ENCODE measurements at regions not wholly inside any gene's neighbourhood (a gene's known extent, or its start where the extent isn't known, plus 50 kb on each side); places are given as distances from the start of the nearest gene placed in this dataset.

- DNase-seq = peak; percentile 64
- ATAC-seq = peak; percentile 90
- intact Hi-C loops (cut with micrococcal nuclease) = no loop called here
These were observed 410.7 kb downstream of the SIPA1L2 start for GRCh38 chr1:232218955-232219865.

GRCh38 chr1:232213928-232214327 is 416.0 kb downstream of the SIPA1L2 start:
- ATAC-seq (no peak), DNase-seq (no peak)
- intact Hi-C loops (cut with micrococcal nuclease) = loop anchor here (5.0 kb wide), 1 partner anchor 413 kb away; no protein-coding TSS in a partner anchor

DNA sequence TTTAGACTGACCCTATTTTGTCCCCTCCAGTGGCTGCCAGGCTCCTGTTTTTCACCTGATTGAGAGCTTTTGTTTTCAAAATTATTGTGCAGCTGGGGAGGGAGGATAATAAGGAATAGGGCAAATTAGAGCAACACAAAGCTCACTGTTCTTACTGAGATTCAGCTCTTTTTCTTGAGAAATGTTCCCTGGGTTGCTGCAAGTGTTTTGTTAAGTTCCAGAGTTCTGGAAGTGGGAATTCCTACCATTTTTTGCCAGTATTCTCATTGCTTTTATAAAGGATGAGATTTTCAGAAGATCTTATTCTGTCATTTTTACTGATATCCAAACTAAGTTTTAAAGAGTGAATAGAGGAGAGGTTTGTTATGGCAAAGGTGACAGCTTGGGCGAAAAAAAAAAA is 417.7 kb downstream of the SIPA1L2 start:
- intact Hi-C loops (cut with micrococcal nuclease) = loop anchor here (5.0 kb wide), 1 partner anchor 415 kb away; no protein-coding TSS in a partner anchor
- ATAC-seq = no peak
- DNase-seq = no peak

DNA sequence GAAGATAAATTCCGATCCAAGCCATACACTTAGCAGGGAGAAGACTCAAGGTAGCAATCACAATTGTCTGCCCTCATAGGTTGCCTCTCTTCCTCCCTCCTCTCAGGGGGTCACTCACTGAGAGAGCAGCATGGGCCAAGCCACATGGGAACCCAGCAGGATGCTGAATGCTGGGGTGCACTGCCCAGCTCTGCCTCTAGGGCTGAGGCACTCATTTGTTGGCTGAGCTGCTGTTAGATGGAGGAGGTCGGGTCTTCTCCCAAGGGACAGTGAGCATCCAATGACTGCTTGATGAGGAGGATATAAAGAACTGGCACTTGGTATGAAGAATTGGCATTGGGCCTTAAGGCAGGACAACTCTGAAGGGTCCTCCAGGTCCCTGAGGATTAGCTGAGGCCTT is 418.8 kb downstream of the SIPA1L2 start:
- ATAC-seq (no peak), DNase-seq (no peak)
- intact Hi-C loops (cut with micrococcal nuclease) = loop anchor here (5.0 kb wide), 1 partner anchor 416 kb away; no protein-coding TSS in a partner anchor

DNA sequence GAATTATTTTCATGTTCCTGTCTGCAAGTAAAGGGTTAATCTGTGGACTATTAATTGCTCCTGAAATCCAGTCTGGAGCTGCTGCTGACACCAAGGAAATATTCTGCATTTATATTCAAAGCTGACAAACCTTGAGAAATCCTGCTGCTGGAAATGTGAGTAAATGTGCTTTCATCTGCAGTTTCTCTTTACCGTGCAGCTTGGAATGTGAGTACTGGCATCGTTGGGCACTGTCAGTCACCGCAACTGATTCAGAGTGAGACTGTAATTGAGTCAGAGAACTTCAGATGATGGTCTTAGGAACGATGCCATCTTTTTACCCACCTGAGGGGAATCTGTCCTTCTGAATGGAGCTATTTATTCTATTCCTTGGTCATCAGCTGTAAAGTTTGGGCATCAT is 420.6 kb downstream of the SIPA1L2 start:
- ATAC-seq (no peak), DNase-seq (no peak)
- intact Hi-C loops (cut with micrococcal nuclease) = no loop called here

GRCh38 chr1:232207073-232207866 is 422.7 kb downstream of the SIPA1L2 start:
- intact Hi-C loops (cut with micrococcal nuclease) = no loop called here
- no peak for DNase-seq
- ATAC-seq = no peak

- intact Hi-C loops (cut with micrococcal nuclease) = no loop called here
- DNase-seq (no peak), ATAC-seq (no peak)
These were observed 425.7 kb downstream of the SIPA1L2 start for GRCh38 chr1:232204269-232204668.

DNA sequence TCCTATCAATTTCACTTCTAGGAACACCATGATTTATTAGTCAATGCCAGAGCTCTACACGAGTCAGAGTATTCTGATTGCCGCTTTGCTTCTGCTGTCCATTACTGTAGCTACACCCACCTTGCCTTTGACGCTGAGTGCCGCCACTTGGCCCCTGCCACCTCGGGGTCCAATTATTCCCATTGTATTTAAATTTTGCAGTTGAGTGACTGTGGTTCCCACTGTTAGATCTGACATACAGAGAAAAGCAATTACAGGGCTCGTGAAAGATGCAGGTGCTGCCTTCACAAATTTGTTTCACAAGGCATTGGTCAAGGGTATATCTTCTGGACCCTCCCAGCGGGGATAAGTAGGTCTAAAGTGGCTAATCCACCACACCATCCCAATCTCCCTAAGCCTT is 428.9 kb downstream of the SIPA1L2 start:
- ATAC-seq (no peak), DNase-seq (no peak)
- intact Hi-C loops (cut with micrococcal nuclease) = no loop called here

DNA sequence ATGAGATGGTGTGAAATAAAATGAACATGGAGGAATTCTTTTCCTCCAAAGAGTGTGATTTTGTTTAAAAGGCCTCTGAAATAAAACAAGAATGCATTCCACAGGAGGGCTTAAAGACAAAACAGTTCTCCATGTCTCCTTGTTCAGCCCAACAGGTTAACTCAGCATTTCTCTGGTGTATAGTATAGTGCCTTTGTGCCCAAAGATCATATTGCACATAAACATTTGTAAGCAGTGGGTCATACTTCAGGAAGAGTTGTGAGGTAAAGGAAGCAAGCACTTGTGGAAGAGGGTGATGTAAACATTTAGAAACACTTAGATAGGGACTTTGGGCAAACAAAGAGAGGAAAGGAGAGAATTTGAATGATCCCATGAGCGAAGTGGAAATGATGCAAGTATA is 433.9 kb downstream of the SIPA1L2 start:
- DNase-seq = no peak
- ATAC-seq = no peak
- intact Hi-C loops (cut with micrococcal nuclease) = no loop called here

DNA sequence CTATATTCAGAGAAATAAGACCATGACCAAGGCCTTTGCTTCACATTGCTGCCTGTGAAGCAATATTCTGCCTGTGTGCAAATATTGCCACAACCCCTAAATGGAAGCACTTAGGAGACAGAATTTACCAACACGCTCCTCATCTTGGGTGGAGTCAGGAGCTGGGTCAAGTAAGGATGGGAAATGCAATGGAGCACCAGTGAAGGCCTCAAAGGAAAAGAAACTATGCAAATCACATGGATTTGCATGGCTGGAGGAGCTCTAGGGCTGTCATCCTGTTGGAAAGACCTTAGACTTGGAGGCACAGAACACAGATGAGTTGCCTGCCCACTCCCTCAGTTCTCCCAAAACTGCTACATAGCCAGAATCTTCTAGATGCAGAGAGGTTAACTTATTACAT is 435.5 kb downstream of the SIPA1L2 start:
- ATAC-seq = no peak
- no peak for DNase-seq
- intact Hi-C loops (cut with micrococcal nuclease) = no loop called here

- DNase-seq = no peak
- ATAC-seq = no peak
- intact Hi-C loops (cut with micrococcal nuclease) = no loop called here
These were observed 436.5 kb downstream of the SIPA1L2 start for GRCh38 chr1:232193451-232193783.

DNA sequence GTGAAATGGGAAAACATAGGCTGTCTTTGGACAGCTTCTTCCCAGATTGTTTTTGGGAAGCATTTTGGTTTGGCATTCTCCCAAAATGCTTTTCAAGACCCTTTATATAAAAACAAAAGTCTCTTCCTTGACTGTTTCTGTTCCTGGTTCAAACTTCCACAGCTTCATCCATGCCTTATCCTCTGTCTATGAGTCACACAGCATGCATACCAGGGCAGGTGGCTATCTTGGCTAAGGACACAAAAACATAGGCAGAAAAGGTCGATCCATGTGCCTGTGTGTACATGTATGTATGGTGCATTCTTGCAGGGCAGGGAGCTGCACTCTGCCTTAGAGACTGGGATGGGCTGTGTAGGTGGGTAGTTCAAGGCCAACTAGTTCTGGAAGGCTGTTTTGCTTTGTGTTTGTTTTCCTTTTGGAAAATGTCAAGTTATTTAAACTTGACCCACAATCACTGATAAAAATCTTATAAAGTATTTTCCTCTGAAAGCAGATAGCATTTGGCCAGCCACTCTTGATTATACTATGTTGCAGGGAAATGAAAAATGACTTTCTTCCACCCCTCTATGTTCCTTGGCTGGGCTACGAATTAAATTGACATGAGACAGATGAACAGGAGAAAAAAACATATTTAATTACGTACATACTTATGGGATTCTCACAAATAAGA is 437.0 kb downstream of the SIPA1L2 start:
- ATAC-seq (no peak), DNase-seq (no peak)
- intact Hi-C loops (cut with micrococcal nuclease) = no loop called here

DNA sequence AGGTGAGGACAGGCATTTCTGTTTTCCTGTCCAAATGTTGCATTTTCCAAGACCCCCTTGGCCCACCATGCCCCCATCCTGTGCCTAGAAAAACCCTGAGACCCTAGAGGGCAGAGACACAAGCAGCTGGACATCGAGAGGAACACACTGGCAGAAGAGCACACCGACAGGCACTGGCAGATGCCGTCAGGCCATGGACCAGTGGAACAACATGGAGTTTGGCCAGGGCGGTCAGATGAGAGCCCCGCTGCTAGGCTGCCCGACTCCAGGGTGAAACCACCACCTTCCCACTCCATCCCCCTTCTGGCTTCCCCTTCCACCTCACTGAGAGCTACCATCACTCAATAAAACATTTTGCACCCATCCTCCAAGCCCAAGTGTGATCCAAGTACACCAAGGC is 438.4 kb downstream of the SIPA1L2 start:
- intact Hi-C loops (cut with micrococcal nuclease) = no loop called here
- DNase-seq = no peak
- no peak for ATAC-seq

DNA sequence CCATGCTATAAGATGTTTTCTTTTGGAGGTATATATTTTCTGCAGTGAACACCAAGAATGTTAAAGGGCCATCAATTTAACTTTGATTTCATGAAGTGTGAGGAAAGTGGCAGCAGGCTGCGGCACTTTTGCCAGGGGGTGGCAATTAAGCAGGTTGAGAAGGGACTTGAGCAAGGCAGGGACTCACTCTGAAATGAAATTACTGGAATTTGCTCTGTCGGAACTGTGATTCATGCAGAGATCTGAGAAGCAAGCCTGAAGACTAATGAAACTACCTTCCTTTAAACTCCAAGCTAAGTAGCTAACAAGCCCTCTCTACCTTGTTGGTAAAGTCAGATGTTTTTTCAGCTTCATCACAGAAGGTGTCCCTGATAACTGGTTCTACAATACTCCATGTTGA is 441.6 kb downstream of the SIPA1L2 start:
- DNase-seq = no peak
- intact Hi-C loops (cut with micrococcal nuclease) = no loop called here
- no peak for ATAC-seq

DNA sequence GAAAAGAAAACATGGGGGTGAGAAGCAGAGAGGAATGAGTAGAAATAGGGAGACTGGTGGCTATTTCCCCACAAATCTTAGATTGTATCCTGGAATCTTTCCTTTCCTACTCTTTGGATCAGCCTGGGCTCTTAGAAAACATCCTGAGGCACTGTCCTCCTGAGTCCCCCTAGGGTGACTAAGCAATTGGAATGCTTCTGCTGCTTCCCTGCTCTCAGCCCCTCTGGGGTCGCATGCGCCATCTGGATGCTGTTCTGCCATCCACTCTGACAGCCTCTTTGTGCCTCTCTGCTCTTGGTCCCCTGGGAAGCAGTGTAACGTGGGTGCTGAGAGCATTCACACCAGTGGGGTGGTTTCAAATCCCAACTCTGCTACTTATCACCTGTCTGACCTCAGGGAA is 443.0 kb downstream of the SIPA1L2 start:
- DNase-seq (no peak), ATAC-seq (no peak)
- intact Hi-C loops (cut with micrococcal nuclease) = no loop called here

- intact Hi-C loops (cut with micrococcal nuclease) = no loop called here
- ATAC-seq (no peak), DNase-seq (no peak)
These were observed 445.1 kb downstream of the SIPA1L2 start for GRCh38 chr1:232184561-232185530.

GRCh38 chr1:232183802-232184201 is 446.1 kb downstream of the SIPA1L2 start:
- DNase-seq (no peak), ATAC-seq (no peak)
- intact Hi-C loops (cut with micrococcal nuclease) = no loop called here

DNA sequence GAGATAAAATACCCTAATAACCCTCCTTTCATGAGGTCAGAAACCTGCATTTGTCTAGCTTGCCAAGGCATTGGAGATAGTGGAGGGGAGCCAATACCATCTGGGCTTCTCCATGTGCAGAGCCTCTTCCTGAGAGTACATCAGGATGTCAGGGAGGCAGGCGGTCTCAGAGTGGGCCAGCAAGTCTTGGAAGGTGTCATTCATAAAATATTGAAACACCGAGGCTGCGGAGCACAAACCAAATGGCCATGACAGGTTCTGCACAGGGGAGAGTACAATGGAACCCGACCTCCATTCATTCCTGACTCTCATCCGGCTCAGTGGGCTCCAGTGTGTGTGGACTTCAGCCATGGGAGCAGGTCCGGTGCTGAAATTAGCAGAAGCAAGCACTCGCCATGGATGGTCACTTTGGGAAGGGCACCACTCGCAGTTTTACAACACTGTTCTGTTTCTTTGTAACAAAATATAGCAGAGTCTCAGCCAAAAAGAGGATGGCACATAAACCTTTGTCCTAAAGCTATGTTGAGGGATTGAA is 446.6 kb downstream of the SIPA1L2 start:
- ATAC-seq = no peak
- intact Hi-C loops (cut with micrococcal nuclease) = no loop called here
- DNase-seq = no peak

DNA sequence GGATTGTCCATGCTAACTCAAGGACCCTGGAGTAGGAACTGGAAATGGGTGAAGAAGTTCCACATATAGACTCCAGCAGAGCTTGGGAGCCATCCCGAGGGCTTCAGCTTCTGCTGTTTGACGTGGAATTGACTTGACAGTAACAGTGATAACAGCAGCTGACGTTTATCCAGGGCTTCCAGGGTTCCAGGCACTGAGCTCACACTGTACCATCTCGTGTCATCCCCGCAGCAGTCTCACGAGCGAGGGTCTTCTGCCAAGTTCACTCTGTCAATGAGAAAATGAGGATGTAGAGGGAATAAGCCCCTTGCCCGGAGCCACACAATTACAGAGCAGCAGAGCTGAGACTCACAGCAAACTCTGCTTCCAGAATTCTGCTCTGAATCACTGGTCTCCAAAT is 447.7 kb downstream of the SIPA1L2 start:
- ATAC-seq = no peak
- intact Hi-C loops (cut with micrococcal nuclease) = no loop called here
- no peak for DNase-seq

Measured in left ventricle myocardium superior (tissue), 1 donor.